H1 (cell line): ENCODE measurements at regions not wholly inside any gene's neighbourhood (a gene's known extent, or its start where the extent isn't known, plus 50 kb on each side); places are given as distances from the start of the nearest gene placed in this dataset.

Experiments used
- CTCF ChIA-PET: fragments of 300-600 bp; sonication (Branson Sonifier 250); formaldehyde crosslinking; loops from one replicate; lab custom pipeline; 2021; ENCODE audit not compliant: partially characterized antibody; lab: Charles Lee
- POLR2A ChIA-PET: fragments of 300-600 bp; sonication (Branson Sonifier 250); formaldehyde crosslinking; loops from one replicate; lab custom pipeline; 2021; ENCODE audit warnings: inconsistent platforms; ENCODE audit not compliant: partially characterized antibody; lab: Charles Lee
- DNase-seq, 2 experiments: peaks; one replicate each; pipeline versions ENCODE4 v3.0.0 to v3.0.0-alpha.2; 2010 to 2022; ENCODE audit warnings: low spot score in 2 of 2, low read depth in 1 of 2, mixed read lengths in 1 of 2
- FAIRE-seq: peaks from 2 replicates; lab custom pipeline; 2011; peaks lifted over from hg19 to GRCh38; lab: Jason Lieb, UNC
- H2AFZ ChIP-seq: 2 replicates; pipeline ENCODE4 v1.8.1; 2012; ENCODE audit warnings: low read length, inconsistent platforms
- H2AK5ac ChIP-seq: 2 replicates; pipeline ENCODE4 v1.6.1; 2013; ENCODE audit warnings: low read depth, low read length
- H2BK120ac ChIP-seq: replicated peaks from 2 replicates; pipeline ENCODE3; 2013; ENCODE audit warnings: low read depth, low read length, inconsistent platforms
- H2BK12ac ChIP-seq: 2 replicates; pipeline ENCODE4 v1.6.1; 2013; ENCODE audit warnings: low read depth, low read length
- H2BK15ac ChIP-seq: 2 replicates; pipeline ENCODE4 v1.6.1; 2013; ENCODE audit warnings: low read length
- H2BK20ac ChIP-seq: 2 replicates; pipeline ENCODE4 v1.6.1; 2013; ENCODE audit warnings: low read length
- H2BK5ac ChIP-seq: 2 replicates; pipeline ENCODE4 v1.6.1; 2013; ENCODE audit warnings: low read depth, low read length
- H3K14ac ChIP-seq: 2 replicates; pipeline ENCODE4 v1.6.1; 2013; ENCODE audit warnings: inconsistent platforms; ENCODE audit not compliant: insufficient read length
- H3K18ac ChIP-seq: 2 replicates; pipeline ENCODE4 v1.6.1; 2013; ENCODE audit warnings: low read length; ENCODE audit errors: extremely low read depth
- H3K23ac ChIP-seq: 2 replicates; pipeline ENCODE4 v1.6.1; 2013; ENCODE audit warnings: inconsistent platforms; ENCODE audit not compliant: insufficient read length
- H3K23me2 ChIP-seq: 2 replicates; pipeline ENCODE4 v1.6.1; 2013; ENCODE audit warnings: low read depth, low read length
- H3K27ac ChIP-seq: 2 replicates; pipeline ENCODE4 v1.6.1; 2011; ENCODE audit warnings: low read depth, low read length, inconsistent platforms
- H3K27me3 ChIP-seq, 4 experiments: replicated peaks in 1 of 4; 1 replicate in 1 of 4; 2 replicates in 3 of 4; pipeline versions ENCODE4 v1.6.1 to v1.8.1; 2011 to 2013; ENCODE audit warnings: low read length in 3 of 4, mild to moderate bottlenecking in 3 of 4, inconsistent platforms in 2 of 4, mixed read lengths in 2 of 4, moderate library complexity in 1 of 4; ENCODE audit not compliant: control insufficient read depth in 3 of 4, insufficient read depth in 3 of 4; ENCODE audit errors: extremely low read depth in 1 of 4
- H3K36me3 ChIP-seq, 4 experiments: 2 replicates each; pipeline versions ENCODE4 v1.6.1 to v1.8.1; 2011 to 2013; ENCODE audit warnings: mild to moderate bottlenecking in 4 of 4, low read length in 3 of 4, moderate library complexity in 2 of 4, control low read depth in 1 of 4, inconsistent platforms in 1 of 4; ENCODE audit not compliant: insufficient read depth in 4 of 4, control insufficient read depth in 2 of 4
- H3K4ac ChIP-seq: replicated peaks from 2 replicates; pipeline ENCODE3; 2013; ENCODE audit warnings: low read length, low read depth, mixed read lengths, inconsistent platforms; ENCODE audit not compliant: insufficient read length
- H3K4me1 ChIP-seq, 4 experiments: replicated peaks in 1 of 4; 1 replicate in 1 of 4; 2 replicates in 3 of 4; pipeline versions ENCODE4 v1.6.1 to v1.8.1; 2011 to 2013; ENCODE audit warnings: low read length in 3 of 4, inconsistent platforms in 2 of 4, mixed read lengths in 1 of 4; ENCODE audit not compliant: insufficient read depth in 4 of 4, control insufficient read depth in 3 of 4
- H3K4me2 ChIP-seq, 2 experiments: 2 replicates each; pipeline versions ENCODE4 v1.6.1 to v1.8.1; 2011 to 2013; ENCODE audit warnings: low read depth in 2 of 2, low read length in 2 of 2, control low read depth in 1 of 2, inconsistent platforms in 1 of 2, mild to moderate bottlenecking in 1 of 2; ENCODE audit not compliant: insufficient read depth in 1 of 2
- H3K4me3 ChIP-seq, 4 experiments: fragments of 200-600, 300-600 bp in 1 of 4; sonication (generic), shearing (Covaris generic), sonication (Bioruptor Twin) in 1 of 4; 2 replicates each; pipeline versions ENCODE4 v1.5.1 to v1.8.1; 2011 to 2016; ENCODE audit warnings: low read length in 4 of 4, low read depth in 3 of 4, control low read depth in 2 of 4, inconsistent platforms in 2 of 4, mild to moderate bottlenecking in 2 of 4, mixed read lengths in 1 of 4, moderate library complexity in 1 of 4; ENCODE audit not compliant: insufficient read depth in 2 of 4; ENCODE audit errors: extremely low read depth in 1 of 4
- H3K56ac ChIP-seq: replicated peaks from 2 replicates; pipeline ENCODE3; 2013; ENCODE audit warnings: low read depth, mild to moderate bottlenecking, mixed read lengths, low read length, inconsistent platforms; ENCODE audit not compliant: insufficient read length
- H3K79me1 ChIP-seq: 2 replicates; pipeline ENCODE4 v1.6.1; 2013; ENCODE audit warnings: low read depth, low read length, control low read depth
- H3K79me2 ChIP-seq, 2 experiments: 2 replicates each; pipeline versions ENCODE4 v1.6.1 to v1.8.1; 2012 to 2013; ENCODE audit warnings: low read length in 2 of 2, mild to moderate bottlenecking in 2 of 2, inconsistent platforms in 1 of 2; ENCODE audit not compliant: insufficient read depth in 2 of 2, control insufficient read depth in 1 of 2
- H3K9ac ChIP-seq, 4 experiments: replicated peaks in 1 of 4; 1 replicate in 1 of 4; 2 replicates in 3 of 4; pipeline versions ENCODE4 v1.6.1 to v1.8.1; 2011 to 2013; ENCODE audit warnings: low read depth in 3 of 4, low read length in 3 of 4, control low read depth in 2 of 4, mild to moderate bottlenecking in 2 of 4, moderate library complexity in 2 of 4, inconsistent platforms in 1 of 4; ENCODE audit errors: extremely low read depth in 1 of 4
- H3K9me3 ChIP-seq, 2 experiments: 2 replicates each; pipeline versions ENCODE4 v1.6.1 to v1.8.1; 2012 to 2013; ENCODE audit warnings: mild to moderate bottlenecking in 2 of 2, moderate library complexity in 2 of 2, control low read depth in 1 of 2, inconsistent platforms in 1 of 2, low read depth in 1 of 2, low read length in 1 of 2, mixed read lengths in 1 of 2; ENCODE audit not compliant: insufficient read depth in 2 of 2
- H4K20me1 ChIP-seq, 2 experiments: replicated peaks in 1 of 2; 2 replicates each; pipeline versions ENCODE3 to v1.8.1; 2011 to 2013; ENCODE audit warnings: inconsistent platforms in 2 of 2, low read length in 2 of 2, mild to moderate bottlenecking in 1 of 2; ENCODE audit not compliant: insufficient read depth in 2 of 2, control insufficient read depth in 1 of 2
- H4K5ac ChIP-seq: 2 replicates; pipeline ENCODE4 v1.6.1; 2013; ENCODE audit warnings: low read length, low read depth, mixed read lengths, inconsistent platforms; ENCODE audit not compliant: insufficient read length
- H4K8ac ChIP-seq: 2 replicates; pipeline ENCODE4 v1.8.0; 2013; ENCODE audit warnings: mild to moderate bottlenecking, moderate library complexity, low read length, inconsistent platforms; ENCODE audit not compliant: insufficient read depth; ENCODE audit errors: extremely low read depth
- H4K91ac ChIP-seq: replicated peaks from 2 replicates; pipeline ENCODE3; 2013; ENCODE audit warnings: low read length, mixed read lengths, inconsistent platforms; ENCODE audit not compliant: insufficient read length
- CHD1 ChIP-seq: IDR thresholded peaks from 2 replicates; pipeline ENCODE4 v1.6.1; 2012; ENCODE audit warnings: low read depth, low read length, improper control_type of control experiment
- CHD2 ChIP-seq: IDR thresholded peaks from 2 replicates; pipeline ENCODE4 v1.6.1; 2012; ENCODE audit warnings: low read length, improper control_type of control experiment
- CTCF ChIP-seq, 3 experiments: IDR thresholded peaks; 1 replicate in 2 of 3; 2 replicates in 1 of 3; pipeline versions ENCODE4 v1.5.1 to v1.6.1; 2011; ENCODE audit warnings: low read length in 3 of 3, mild to moderate bottlenecking in 3 of 3, inconsistent platforms in 2 of 3, low read depth in 1 of 3, moderate library complexity in 1 of 3; ENCODE audit not compliant: insufficient read depth in 1 of 3; ENCODE audit errors: control extremely low read depth in 1 of 3
- HDAC6 ChIP-seq: IDR thresholded peaks from one replicate; pipeline ENCODE4 v1.7.1; 2012; ENCODE audit warnings: low read depth, mild to moderate bottlenecking, inconsistent platforms, low read length, moderate library complexity
- KDM1A ChIP-seq: fragments of 200-600, 300-600 bp; sonication (generic); IDR thresholded peaks from 2 replicates; pipeline ENCODE4 v1.7.1; 2016; ENCODE audit warnings: mild to moderate bottlenecking, low read length, borderline replicate concordance
- KDM4A ChIP-seq: IDR thresholded peaks from one replicate; pipeline ENCODE4 v1.7.1; 2012; ENCODE audit warnings: low read depth, mild to moderate bottlenecking, moderate library complexity, low read length, inconsistent platforms; ENCODE audit not compliant: severe bottlenecking
- PHF8 ChIP-seq: fragments of 200-600 bp; sonication (generic); conservative IDR thresholded peaks from 2 replicates; pipeline ENCODE4 v1.7.1; 2012; ENCODE audit warnings: low read depth, mild to moderate bottlenecking, inconsistent platforms, low read length, moderate library complexity
- RBBP5 ChIP-seq: IDR thresholded peaks from 2 replicates; pipeline ENCODE4 v1.7.1; 2012; ENCODE audit warnings: low read depth, mild to moderate bottlenecking, inconsistent platforms, low read length, moderate library complexity, borderline replicate concordance
- SP4 ChIP-seq: IDR thresholded peaks from 2 replicates; pipeline ENCODE4 v1.6.1; 2012; ENCODE audit warnings: low read length, inconsistent platforms
- TAF1 ChIP-seq: IDR thresholded peaks from 2 replicates; pipeline ENCODE4 v1.6.1; 2011; ENCODE audit warnings: mild to moderate bottlenecking, low read depth, low read length
- TBP ChIP-seq: IDR thresholded peaks from 2 replicates; pipeline ENCODE4 v1.6.1; 2011; ENCODE audit warnings: low read depth, low read length, improper control_type of control experiment
- TCF12 ChIP-seq: IDR thresholded peaks from 2 replicates; pipeline ENCODE4 v1.6.1; 2011; ENCODE audit warnings: low read depth, mild to moderate bottlenecking, low read length
- TEAD4 ChIP-seq: IDR thresholded peaks from 2 replicates; pipeline ENCODE4 v1.6.1; 2012; ENCODE audit warnings: low read depth, low read length, inconsistent platforms, mixed read lengths
- YY1 ChIP-seq: IDR thresholded peaks from 2 replicates; pipeline ENCODE4 v1.6.1; 2011; ENCODE audit warnings: low read depth, mild to moderate bottlenecking, low read length
- WGBS, 2 experiments: shearing (Covaris generic) in 1 of 2; methylation state at CpG; one replicate each; pipeline versions ENCODE4 v1.1.6 to v1.1.7; 2013 to 2015; ENCODE audit warnings: low lambda C conversion rate in 2 of 2, mixed read lengths in 2 of 2, inconsistent platforms in 1 of 2, low coverage in 1 of 2, missing lambda C conversion rate in 1 of 2; ENCODE audit not compliant: insufficient replicate concordance in 2 of 2, insufficient coverage in 1 of 2, insufficient read length in 1 of 2; ENCODE audit errors: extremely low coverage in 1 of 2, missing lambda C conversion rate in 1 of 2; 5-methylcytosine and 5-hydroxymethylcytosine counted together

- no peaks in the 10 kb centered on the region for H3K79me1 ChIP-seq
- no peak overlapping the region for H3K4ac ChIP-seq
- no peak overlapping the region for H2AFZ ChIP-seq
- no peak overlapping the region for H2BK15ac ChIP-seq
- no peaks in the 10 kb centered on the region; the same call in 1 of the 2 replicates for H3K23me2 ChIP-seq
- no peak overlapping the region for H3K4me2 ChIP-seq
- H3K4me1 ChIP-seq, result peaks cover 0 to 6% (median 3%) of the 10 kb centered on the region in 4 experiments; a peak in 6 of 7 replicates
- H3K36me3 ChIP-seq, result no peaks in the 10 kb centered on the region
- DNase-seq (no peak), FAIRE-seq (no peak)
- 87% methylated on average over 3 of the region's 3 CpGs; no CpG with 5 or more reads in 1 of the 2 experiments for WGBS, 2 experiments
- H3K18ac ChIP-seq, result no peak overlapping the region
- H2BK120ac ChIP-seq, result no peak overlapping the region
- H3K23ac ChIP-seq, result no peak overlapping the region
- H3K9me3 ChIP-seq, result no peaks in the 10 kb centered on the region
- no peaks in the 10 kb centered on the region for H3K27me3 ChIP-seq
- no peak overlapping the region for H3K14ac ChIP-seq
- no peak overlapping the region for H4K8ac ChIP-seq
- H2BK5ac ChIP-seq, result no peak overlapping the region
- H4K91ac ChIP-seq, result no peak overlapping the region
- POLR2A ChIA-PET, result no interaction called here
- no peak overlapping the region for H3K9ac ChIP-seq
- CTCF ChIA-PET, result no interaction called here
- no peak overlapping the region for H3K4me3 ChIP-seq
- H2AK5ac ChIP-seq, result no peak overlapping the region
- H3K79me2 ChIP-seq, result no peaks in the 10 kb centered on the region
- no peak overlapping the region for H3K56ac ChIP-seq
- no peak overlapping the region for H2BK20ac ChIP-seq
- H3K27ac ChIP-seq, result no peak overlapping the region
- no peaks in the 10 kb centered on the region for H4K20me1 ChIP-seq
- H4K5ac ChIP-seq, result no peak overlapping the region
- H2BK12ac ChIP-seq, result no peak overlapping the region
- no peak for TF ChIP-seq TCF12
- no peak for TF ChIP-seq CHD1
- TF ChIP-seq PHF8, result no peak
- TF ChIP-seq CHD2, result no peak
- TF ChIP-seq KDM4A, result no peak
- no peak for TF ChIP-seq SP4
- TF ChIP-seq TBP, result no peak
- no peak for TF ChIP-seq TAF1
- TF ChIP-seq KDM1A, result no peak
- TF ChIP-seq TEAD4, result no peak
- no peak for TF ChIP-seq CTCF (IDR thresholded peaks at IDR 0.05; ENCODE audit: control extremely low read depth in 1 of 3, insufficient read depth in 1 of 3, low read depth in 1 of 3, low read length in 3 of 3)
- TF ChIP-seq YY1, result no peak
- no peak for TF ChIP-seq HDAC6
- no peak for TF ChIP-seq RBBP5
Measured at GRCh38 chr2:239891698-239892097, 133.4 kb downstream of the NDUFA10 start.
